NCI-H446 (cell line): ENCODE measurements at regions not wholly inside any gene's neighbourhood (a gene's known extent, or its start where the extent isn't known, plus 50 kb on each side); places are given as distances from the start of the nearest gene placed in this dataset.

ENCODE experiments used
- DNase-seq, 2 experiments: peaks; one replicate each; lab custom pipeline; 2025; lab: John Stamatoyannopoulos, UW

GRCh38 chr15:66905954-66906353 is 159.4 kb upstream of the SMAD3 start:
- DNase-seq = no peak

- DNase-seq = no peak
These were observed 158.5 kb upstream of the SMAD3 start for GRCh38 chr15:66906668-66907614.

- peak in 1 of 2 experiments; percentile 69 for DNase-seq
These were observed 157.3 kb upstream of the SMAD3 start for GRCh38 chr15:66907826-66908743.

- no peak for DNase-seq
These were observed 156.7 kb upstream of the SMAD3 start for GRCh38 chr15:66908744-66909095.

GRCh38 chr15:66909381-66909890 is 156.0 kb upstream of the SMAD3 start:
- no peak for DNase-seq

- DNase-seq = no peak
These were observed 154.2 kb upstream of the SMAD3 start for GRCh38 chr15:66911131-66911700.

GRCh38 chr15:66912001-66912400 is 153.4 kb upstream of the SMAD3 start:
- no peak for DNase-seq

- no peak for DNase-seq
These were observed 153.0 kb upstream of the SMAD3 start for GRCh38 chr15:66912441-66912840.

GRCh38 chr15:66917904-66918448 is 147.4 kb upstream of the SMAD3 start:
- no peak for DNase-seq

GRCh38 chr15:66919421-66919820 is 146.0 kb upstream of the SMAD3 start:
- DNase-seq = no peak

- DNase-seq = no peak
These were observed 144.0 kb upstream of the SMAD3 start for GRCh38 chr15:66921319-66921915.

- DNase-seq = no peak
These were observed 142.8 kb upstream of the SMAD3 start for GRCh38 chr15:66922608-66923007.

- peak in 1 of 2 experiments; percentile 14 for DNase-seq
These were observed 141.9 kb upstream of the SMAD3 start for GRCh38 chr15:66923438-66923881.

- no peak for DNase-seq
These were observed 140.5 kb upstream of the SMAD3 start for GRCh38 chr15:66924889-66925288.

GRCh38 chr15:66925721-66926120 is 139.7 kb upstream of the SMAD3 start:
- DNase-seq = no peak

GRCh38 chr15:66927201-66928077 is 138.0 kb upstream of the SMAD3 start:
- DNase-seq = no peak

- DNase-seq = no peak
These were observed 137.3 kb upstream of the SMAD3 start for GRCh38 chr15:66928101-66928500.

- DNase-seq = no peak
These were observed 136.6 kb upstream of the SMAD3 start for GRCh38 chr15:66928784-66929183.

GRCh38 chr15:66929843-66930402 is 135.5 kb upstream of the SMAD3 start:
- DNase-seq = no peak
